ENCODE measurements at regions not wholly inside any gene's neighbourhood (a gene's known extent, or its start where the extent isn't known, plus 50 kb on each side); places are given as distances from the start of the nearest gene placed in this dataset.

GRCh38 chr4:19152264-19152663, 1099.4 kb upstream of the SLIT2 start:
- Mint-ChIP-seq H3K27me3 (no peaks in the 10 kb centered on the region), H3K4me1 (ENCODE audit: low read depth) (no peaks in the 10 kb centered on the region), H3K36me3 (ENCODE audit: low read depth) (no peaks in the 10 kb centered on the region), H3K4me3 (no peak overlapping the region), H3K27ac (no peak overlapping the region), H3K9me3 (peaks cover 24% of the 10 kb centered on the region)
- DNase-seq: no peak

- H3K4me1 Mint-ChIP-seq (ENCODE audit: low read depth): no peaks in the 10 kb centered on the region
- H3K27ac Mint-ChIP-seq: no peak overlapping the region
- no peaks in the 10 kb centered on the region for H3K27me3 Mint-ChIP-seq
- no peak overlapping the region for H3K4me3 Mint-ChIP-seq
- no peak for DNase-seq
- peaks cover 28% of the 10 kb centered on the region for H3K9me3 Mint-ChIP-seq
- H3K36me3 Mint-ChIP-seq (ENCODE audit: low read depth): no peaks in the 10 kb centered on the region
These were observed 1100.0 kb upstream of the SLIT2 start for GRCh38 chr4:19151684-19152083.

GRCh38 chr4:19146038-19146437, 1105.7 kb upstream of the SLIT2 start:
- Mint-ChIP-seq H3K9me3 (peaks cover 8% of the 10 kb centered on the region), H3K36me3 (ENCODE audit: low read depth) (no peaks in the 10 kb centered on the region), H3K4me1 (ENCODE audit: low read depth) (no peaks in the 10 kb centered on the region), H3K4me3 (no peak overlapping the region), H3K27me3 (no peaks in the 10 kb centered on the region), H3K27ac (no peak overlapping the region)
- no peak for DNase-seq

- Mint-ChIP-seq H3K36me3 (ENCODE audit: low read depth) (no peaks in the 10 kb centered on the region), H3K4me1 (ENCODE audit: low read depth) (no peaks in the 10 kb centered on the region), H3K9me3 (peaks cover 21% of the 10 kb centered on the region), H3K4me3 (no peak overlapping the region), H3K27ac (no peak overlapping the region), H3K27me3 (no peaks in the 10 kb centered on the region)
- DNase-seq: no peak
These were observed 1114.5 kb upstream of the LCORL start for GRCh38 chr4:19135895-19136633.

GRCh38 chr4:19134685-19135084, 1113.1 kb upstream of the LCORL start:
- no peaks in the 10 kb centered on the region for H3K36me3 Mint-ChIP-seq (ENCODE audit: low read depth)
- DNase-seq: no peak
- no peak overlapping the region for H3K27ac Mint-ChIP-seq
- H3K4me3 Mint-ChIP-seq: no peak overlapping the region
- peaks cover 19% of the 10 kb centered on the region for H3K9me3 Mint-ChIP-seq
- no peaks in the 10 kb centered on the region for H3K4me1 Mint-ChIP-seq (ENCODE audit: low read depth)
- no peaks in the 10 kb centered on the region for H3K27me3 Mint-ChIP-seq

GRCh38 chr4:19133315-19133714, 1111.8 kb upstream of the LCORL start:
- H3K36me3 Mint-ChIP-seq (ENCODE audit: low read depth): no peaks in the 10 kb centered on the region
- H3K27ac Mint-ChIP-seq: no peak overlapping the region
- no peak overlapping the region for H3K4me3 Mint-ChIP-seq
- no peaks in the 10 kb centered on the region for H3K27me3 Mint-ChIP-seq
- DNase-seq: no peak
- peaks cover 19% of the 10 kb centered on the region for H3K9me3 Mint-ChIP-seq
- no peaks in the 10 kb centered on the region for H3K4me1 Mint-ChIP-seq (ENCODE audit: low read depth)

GRCh38 chr4:19130866-19131265, 1109.3 kb upstream of the LCORL start:
- no peak overlapping the region for H3K4me3 Mint-ChIP-seq
- H3K9me3 Mint-ChIP-seq: peaks cover 18% of the 10 kb centered on the region
- DNase-seq: no peak
- H3K27me3 Mint-ChIP-seq: no peaks in the 10 kb centered on the region
- no peaks in the 10 kb centered on the region for H3K4me1 Mint-ChIP-seq (ENCODE audit: low read depth)
- H3K36me3 Mint-ChIP-seq (ENCODE audit: low read depth): no peaks in the 10 kb centered on the region
- no peak overlapping the region for H3K27ac Mint-ChIP-seq

GRCh38 chr4:19128176-19128575, 1106.6 kb upstream of the LCORL start:
- Mint-ChIP-seq H3K36me3 (ENCODE audit: low read depth) (no peaks in the 10 kb centered on the region), H3K4me3 (no peak overlapping the region), H3K27ac (no peak overlapping the region), H3K27me3 (no peaks in the 10 kb centered on the region), H3K4me1 (ENCODE audit: low read depth) (no peaks in the 10 kb centered on the region), H3K9me3 (peaks cover 9% of the 10 kb centered on the region)
- DNase-seq: no peak

GRCh38 chr4:19126903-19127302, 1105.3 kb upstream of the LCORL start:
- H3K4me3 Mint-ChIP-seq: no peak overlapping the region
- H3K4me1 Mint-ChIP-seq (ENCODE audit: low read depth): no peaks in the 10 kb centered on the region
- H3K27me3 Mint-ChIP-seq: no peaks in the 10 kb centered on the region
- no peak for DNase-seq
- no peak overlapping the region for H3K27ac Mint-ChIP-seq
- H3K9me3 Mint-ChIP-seq: peaks cover 14% of the 10 kb centered on the region
- H3K36me3 Mint-ChIP-seq (ENCODE audit: low read depth): no peaks in the 10 kb centered on the region

- H3K4me1 Mint-ChIP-seq (ENCODE audit: low read depth): no peaks in the 10 kb centered on the region
- H3K4me3 Mint-ChIP-seq: no peak overlapping the region
- peaks cover 20% of the 10 kb centered on the region for H3K9me3 Mint-ChIP-seq
- no peaks in the 10 kb centered on the region for H3K27me3 Mint-ChIP-seq
- H3K36me3 Mint-ChIP-seq (ENCODE audit: low read depth): no peaks in the 10 kb centered on the region
- DNase-seq: no peak
- H3K27ac Mint-ChIP-seq: no peak overlapping the region
These were observed 1102.1 kb upstream of the LCORL start for GRCh38 chr4:19123681-19124080.

GRCh38 chr4:19119904-19120560, 1098.5 kb upstream of the LCORL start:
- no peaks in the 10 kb centered on the region for H3K4me1 Mint-ChIP-seq (ENCODE audit: low read depth)
- no peaks in the 10 kb centered on the region for H3K27me3 Mint-ChIP-seq
- H3K4me3 Mint-ChIP-seq: no peak overlapping the region
- H3K27ac Mint-ChIP-seq: no peak overlapping the region
- no peaks in the 10 kb centered on the region for H3K36me3 Mint-ChIP-seq (ENCODE audit: low read depth)
- no peak for DNase-seq
- H3K9me3 Mint-ChIP-seq: peaks cover 21% of the 10 kb centered on the region

- Mint-ChIP-seq H3K27me3 (no peaks in the 10 kb centered on the region), H3K9me3 (peaks cover 17% of the 10 kb centered on the region)
These were observed 1095.5 kb upstream of the LCORL start for GRCh38 chr4:19117022-19117421.

GRCh38 chr4:19104176-19104575, 1082.6 kb upstream of the LCORL start:
- DNase-seq: no peak
- H3K4me3 Mint-ChIP-seq: no peak overlapping the region
- peaks cover 18% of the 10 kb centered on the region for H3K9me3 Mint-ChIP-seq
- no peaks in the 10 kb centered on the region for H3K36me3 Mint-ChIP-seq (ENCODE audit: low read depth)
- H3K27ac Mint-ChIP-seq: no peak overlapping the region
- H3K4me1 Mint-ChIP-seq (ENCODE audit: low read depth): no peaks in the 10 kb centered on the region
- no peaks in the 10 kb centered on the region for H3K27me3 Mint-ChIP-seq

More at GRCh38 chr4:19117022-19117421, 1095.5 kb upstream of the LCORL start:
- Mint-ChIP-seq H3K27ac (no peak overlapping the region), H3K4me3 (no peak overlapping the region), H3K36me3 (ENCODE audit: low read depth) (no peaks in the 10 kb centered on the region), H3K4me1 (ENCODE audit: low read depth) (no peaks in the 10 kb centered on the region)
- DNase-seq: no peak

GRCh38 chr4:19095491-19096046, 1074.0 kb upstream of the LCORL start:
- no peak for DNase-seq
- Mint-ChIP-seq H3K4me3 (no peak overlapping the region), H3K9me3 (peaks cover 17% of the 10 kb centered on the region), H3K36me3 (ENCODE audit: low read depth) (no peaks in the 10 kb centered on the region), H3K27me3 (no peaks in the 10 kb centered on the region), H3K27ac (no peak overlapping the region), H3K4me1 (ENCODE audit: low read depth) (no peaks in the 10 kb centered on the region)

- no peaks in the 10 kb centered on the region for H3K36me3 Mint-ChIP-seq (ENCODE audit: low read depth)
- no peak overlapping the region for H3K27ac Mint-ChIP-seq
- peaks cover 14% of the 10 kb centered on the region for H3K9me3 Mint-ChIP-seq
- no peak for DNase-seq
- H3K4me1 Mint-ChIP-seq (ENCODE audit: low read depth): no peaks in the 10 kb centered on the region
- no peaks in the 10 kb centered on the region for H3K27me3 Mint-ChIP-seq
- H3K4me3 Mint-ChIP-seq: no peak overlapping the region
These were observed 1072.4 kb upstream of the LCORL start for GRCh38 chr4:19093951-19094350.
